ENCODE measurements at regions not wholly inside any gene's neighbourhood (a gene's known extent, or its start where the extent isn't known, plus 50 kb on each side); places are given as distances from the start of the nearest gene placed in this dataset.

GRCh38 chr2:164014791-164015190, 279.0 kb upstream of the FIGN start:
- H3K27ac ChIP-seq, result no peak overlapping the region
- no peaks in the 10 kb centered on the region for H3K4me1 ChIP-seq
- TF ChIP-seq, protein P1, sequence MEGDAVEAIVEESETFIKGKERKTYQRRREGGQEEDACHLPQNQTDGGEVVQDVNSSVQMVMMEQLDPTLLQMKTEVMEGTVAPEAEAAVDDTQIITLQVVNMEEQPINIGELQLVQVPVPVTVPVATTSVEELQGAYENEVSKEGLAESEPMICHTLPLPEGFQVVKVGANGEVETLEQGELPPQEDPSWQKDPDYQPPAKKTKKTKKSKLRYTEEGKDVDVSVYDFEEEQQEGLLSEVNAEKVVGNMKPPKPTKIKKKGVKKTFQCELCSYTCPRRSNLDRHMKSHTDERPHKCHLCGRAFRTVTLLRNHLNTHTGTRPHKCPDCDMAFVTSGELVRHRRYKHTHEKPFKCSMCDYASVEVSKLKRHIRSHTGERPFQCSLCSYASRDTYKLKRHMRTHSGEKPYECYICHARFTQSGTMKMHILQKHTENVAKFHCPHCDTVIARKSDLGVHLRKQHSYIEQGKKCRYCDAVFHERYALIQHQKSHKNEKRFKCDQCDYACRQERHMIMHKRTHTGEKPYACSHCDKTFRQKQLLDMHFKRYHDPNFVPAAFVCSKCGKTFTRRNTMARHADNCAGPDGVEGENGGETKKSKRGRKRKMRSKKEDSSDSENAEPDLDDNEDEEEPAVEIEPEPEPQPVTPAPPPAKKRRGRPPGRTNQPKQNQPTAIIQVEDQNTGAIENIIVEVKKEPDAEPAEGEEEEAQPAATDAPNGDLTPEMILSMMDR (IDR thresholded peaks at IDR 0.05), result no peak
- DNase-seq (no peak), ATAC-seq (no peak)
- 33 to 42% (median 41%) methylated on average over 1 of the region's 1 CpG for WGBS, 3 donors
- H3K36me3 ChIP-seq (ENCODE audit: insufficient read depth in 1 of 2, low read depth in 1 of 2), result no peaks in the 10 kb centered on the region
- H3K4me3 ChIP-seq, result peak overlapping the region; percentile 30
- H3K27me3 ChIP-seq (ENCODE audit: insufficient read depth in 3 of 3, low read length in 2 of 3), result no peaks in the 10 kb centered on the region
- H3K9me3 ChIP-seq, result no peaks in the 10 kb centered on the region
- intact Hi-C loops (cut with DNase I), result no loop called here

GRCh38 chr2:164014068-164014731, 278.4 kb upstream of the FIGN start:
- no peaks in the 10 kb centered on the region for H3K9me3 ChIP-seq
- H3K36me3 ChIP-seq (ENCODE audit: insufficient read depth in 1 of 2, low read depth in 1 of 2), result no peaks in the 10 kb centered on the region
- TF ChIP-seq, protein P1 (IDR thresholded peaks at IDR 0.05), result no peak
- intact Hi-C loops (cut with DNase I), result no loop called here
- ATAC-seq, result peak; percentile 71 to 95 (median 90)
- no peaks in the 10 kb centered on the region for H3K27me3 ChIP-seq (ENCODE audit: insufficient read depth in 3 of 3, low read length in 2 of 3)
- peak overlapping the region; percentile 30 for H3K4me3 ChIP-seq
- 27 to 35% (median 31%) methylated on average over 11 of the region's 11 CpGs for WGBS, 3 donors
- H3K27ac ChIP-seq, result no peak overlapping the region
- DNase-seq, result peak in 1 of 2 donors; percentile 23
- no peaks in the 10 kb centered on the region for H3K4me1 ChIP-seq

- intact Hi-C loops (cut with DNase I), result no loop called here
- Histone ChIP-seq H3K9me3 (no peaks in the 10 kb centered on the region), H3K36me3 (ENCODE audit: insufficient read depth in 1 of 2, low read depth in 1 of 2) (no peaks in the 10 kb centered on the region), H3K4me3 (no peak overlapping the region), H3K27me3 (ENCODE audit: insufficient read depth in 3 of 3, low read length in 2 of 3) (no peaks in the 10 kb centered on the region), H3K27ac (no peak overlapping the region), H3K4me1 (no peaks in the 10 kb centered on the region)
- ATAC-seq (no peak), DNase-seq (no peak)
- TF ChIP-seq, protein P1 (IDR thresholded peaks at IDR 0.05), result no peak
- 92 to 96% (median 95%) methylated on average over 3 of the region's 3 CpGs for WGBS, 3 donors
Measured at GRCh38 chr2:164012581-164012980, 276.8 kb upstream of the FIGN start.

- Histone ChIP-seq H3K4me1 (no peaks in the 10 kb centered on the region), H3K36me3 (ENCODE audit: insufficient read depth in 1 of 2, low read depth in 1 of 2) (no peaks in the 10 kb centered on the region), H3K4me3 (no peak overlapping the region), H3K9me3 (no peaks in the 10 kb centered on the region), H3K27ac (no peak overlapping the region), H3K27me3 (ENCODE audit: insufficient read depth in 3 of 3, low read length in 2 of 3) (no peaks in the 10 kb centered on the region)
- no peak for ATAC-seq
- 53 to 55% (median 53%) methylated on average over 7 of the region's 7 CpGs for WGBS, 3 donors
- TF ChIP-seq, protein P1 (IDR thresholded peaks at IDR 0.05), result no peak
- intact Hi-C loops (cut with DNase I), result no loop called here
- DNase-seq, result no peak
Measured at GRCh38 chr2:164009756-164010337, 274.0 kb upstream of the FIGN start.

Data from psoas muscle (tissue), 7 donors.